ENCODE measurements at regions not wholly inside any gene's neighbourhood (a gene's known extent, or its start where the extent isn't known, plus 50 kb on each side); places are given as distances from the start of the nearest gene placed in this dataset.
A peak's percentile ranks its signal among the peaks of the same experiment; 100 is the strongest.
"Not testable (repeated sequence)": the region's sequence is repeated elsewhere in the genome, so short reads cannot be mapped to it uniquely, and the experiment has no call there.

GRCh38 chr1:224022249-224022970 is 91.5 kb upstream of the FBXO28 start:
- H3K9me3 Mint-ChIP-seq; H3K27me3 Mint-ChIP-seq; H3K4me1 Mint-ChIP-seq; ATAC-seq (replicated peaks; ENCODE audit: extremely low read depth, poor library complexity, severe bottlenecking); H3K27ac Mint-ChIP-seq (ENCODE audit: low read depth); H3K36me3 Mint-ChIP-seq (ENCODE audit: insufficient read depth); DNase-seq (ENCODE audit: low spot score in 2 of 2); H3K4me3 Mint-ChIP-seq: not testable (repeated sequence)

- not testable (repeated sequence) for H3K36me3 Mint-ChIP-seq (ENCODE audit: insufficient read depth); H3K27me3 Mint-ChIP-seq; H3K9me3 Mint-ChIP-seq
Measured at GRCh38 chr1:224019866-224020265, 94.0 kb upstream of the FBXO28 start.

GRCh38 chr1:224015782-224016181 is 98.1 kb upstream of the FBXO28 start:
- H3K36me3 Mint-ChIP-seq (ENCODE audit: insufficient read depth); H3K4me1 Mint-ChIP-seq; H3K27me3 Mint-ChIP-seq; ATAC-seq (replicated peaks; ENCODE audit: extremely low read depth, poor library complexity, severe bottlenecking); H3K9me3 Mint-ChIP-seq; H3K27ac Mint-ChIP-seq (ENCODE audit: low read depth); H3K4me3 Mint-ChIP-seq; DNase-seq (ENCODE audit: low spot score in 2 of 2): not testable (repeated sequence)

More at GRCh38 chr1:224019866-224020265, 94.0 kb upstream of the FBXO28 start:
- H3K27ac Mint-ChIP-seq (ENCODE audit: low read depth); ATAC-seq (replicated peaks; ENCODE audit: extremely low read depth, poor library complexity, severe bottlenecking); H3K4me3 Mint-ChIP-seq; DNase-seq (ENCODE audit: low spot score in 2 of 2); H3K4me1 Mint-ChIP-seq: not testable (repeated sequence)

GRCh38 chr1:224014330-224014649 is 99.6 kb upstream of the FBXO28 start:
- Mint-ChIP-seq H3K36me3 (ENCODE audit: insufficient read depth) (no peaks in the 10 kb centered on the region), H3K4me3 (no peak overlapping the region), H3K4me1 (no peaks in the 10 kb centered on the region), H3K9me3 (no peaks in the 10 kb centered on the region), H3K27me3 (no peaks in the 10 kb centered on the region), H3K27ac (ENCODE audit: low read depth) (no peak overlapping the region)
- ATAC-seq (replicated peaks; ENCODE audit: extremely low read depth, poor library complexity, severe bottlenecking): no peak
- no peak for DNase-seq (ENCODE audit: low spot score in 2 of 2)

- not testable (repeated sequence) for H3K36me3 Mint-ChIP-seq (ENCODE audit: insufficient read depth); H3K4me3 Mint-ChIP-seq; ATAC-seq (replicated peaks; ENCODE audit: extremely low read depth, poor library complexity, severe bottlenecking); H3K27ac Mint-ChIP-seq (ENCODE audit: low read depth); H3K4me1 Mint-ChIP-seq; H3K9me3 Mint-ChIP-seq; H3K27me3 Mint-ChIP-seq; DNase-seq (ENCODE audit: low spot score in 2 of 2)
Measured at GRCh38 chr1:224013626-224014329, 100.1 kb upstream of the FBXO28 start.

- H3K27ac Mint-ChIP-seq (ENCODE audit: low read depth); H3K36me3 Mint-ChIP-seq (ENCODE audit: insufficient read depth); H3K4me3 Mint-ChIP-seq; H3K27me3 Mint-ChIP-seq; H3K4me1 Mint-ChIP-seq; DNase-seq (ENCODE audit: low spot score in 2 of 2); H3K9me3 Mint-ChIP-seq; ATAC-seq (replicated peaks; ENCODE audit: extremely low read depth, poor library complexity, severe bottlenecking): not testable (repeated sequence)
Measured at GRCh38 chr1:224012807-224013434, 101.0 kb upstream of the FBXO28 start.

- H3K4me1 Mint-ChIP-seq; H3K36me3 Mint-ChIP-seq (ENCODE audit: insufficient read depth); ATAC-seq (replicated peaks; ENCODE audit: extremely low read depth, poor library complexity, severe bottlenecking); DNase-seq (ENCODE audit: low spot score in 2 of 2); H3K9me3 Mint-ChIP-seq; H3K27ac Mint-ChIP-seq (ENCODE audit: low read depth); H3K4me3 Mint-ChIP-seq; H3K27me3 Mint-ChIP-seq: not testable (repeated sequence)
Measured at GRCh38 chr1:224012162-224012561, 101.7 kb upstream of the FBXO28 start.

- H3K4me3 Mint-ChIP-seq; H3K36me3 Mint-ChIP-seq (ENCODE audit: insufficient read depth); ATAC-seq (replicated peaks; ENCODE audit: extremely low read depth, poor library complexity, severe bottlenecking); H3K27ac Mint-ChIP-seq (ENCODE audit: low read depth); H3K4me1 Mint-ChIP-seq; H3K27me3 Mint-ChIP-seq; DNase-seq (ENCODE audit: low spot score in 2 of 2); H3K9me3 Mint-ChIP-seq: not testable (repeated sequence)
Measured at GRCh38 chr1:224011751-224012150, 102.2 kb upstream of the FBXO28 start.

- ATAC-seq (replicated peaks; ENCODE audit: extremely low read depth, poor library complexity, severe bottlenecking); H3K27ac Mint-ChIP-seq (ENCODE audit: low read depth); H3K9me3 Mint-ChIP-seq; H3K27me3 Mint-ChIP-seq; DNase-seq (ENCODE audit: low spot score in 2 of 2); H3K4me3 Mint-ChIP-seq; H3K36me3 Mint-ChIP-seq (ENCODE audit: insufficient read depth); H3K4me1 Mint-ChIP-seq: not testable (repeated sequence)
Measured at GRCh38 chr1:224011153-224011552, 102.8 kb upstream of the FBXO28 start.

- H3K36me3 Mint-ChIP-seq (ENCODE audit: insufficient read depth); H3K9me3 Mint-ChIP-seq; H3K4me3 Mint-ChIP-seq; ATAC-seq (replicated peaks; ENCODE audit: extremely low read depth, poor library complexity, severe bottlenecking); H3K4me1 Mint-ChIP-seq; H3K27me3 Mint-ChIP-seq; H3K27ac Mint-ChIP-seq (ENCODE audit: low read depth); DNase-seq (ENCODE audit: low spot score in 2 of 2): not testable (repeated sequence)
Measured at GRCh38 chr1:224005973-224006372, 107.9 kb upstream of the FBXO28 start.

- not testable (repeated sequence) for ATAC-seq (replicated peaks; ENCODE audit: extremely low read depth, poor library complexity, severe bottlenecking); H3K36me3 Mint-ChIP-seq (ENCODE audit: insufficient read depth)
Measured at GRCh38 chr1:224004552-224005315, 109.2 kb upstream of the FBXO28 start.

GRCh38 chr1:224003896-224004295 is 110.0 kb upstream of the FBXO28 start:
- H3K27me3 Mint-ChIP-seq; H3K36me3 Mint-ChIP-seq (ENCODE audit: insufficient read depth); H3K9me3 Mint-ChIP-seq; DNase-seq (ENCODE audit: low spot score in 2 of 2); H3K4me3 Mint-ChIP-seq; ATAC-seq (replicated peaks; ENCODE audit: extremely low read depth, poor library complexity, severe bottlenecking); H3K4me1 Mint-ChIP-seq: not testable (repeated sequence)
- H3K27ac Mint-ChIP-seq (ENCODE audit: low read depth): peak overlapping the region; percentile 90

More at GRCh38 chr1:224004552-224005315, 109.2 kb upstream of the FBXO28 start:
- peak; percentile 26 to 47 for DNase-seq (ENCODE audit: low spot score in 2 of 2)
- H3K4me3 Mint-ChIP-seq: peak overlapping the region; percentile 25
- not testable (repeated sequence) for H3K9me3 Mint-ChIP-seq, H3K4me1 Mint-ChIP-seq, H3K27me3 Mint-ChIP-seq
- H3K27ac Mint-ChIP-seq (ENCODE audit: low read depth): peak overlapping the region; percentile 90

All from central memory CD8-positive, alpha-beta T cell (primary cell).